Activated T-helper 2 cell treated with anti-CD3 and anti-CD28 coated beads, Interferon-gamma antibody, Interleukin-2, Interleukin-4, amounts not matched to agents 10 μg/mL and 5 μg/mL and 100 μg/mL, durations not matched to agents 14 hours and 24 hours and 36 hours (primary cell): ENCODE measurements at regions not wholly inside any gene's neighbourhood (a gene's known extent, or its start where the extent isn't known, plus 50 kb on each side); places are given as distances from the start of the nearest gene placed in this dataset.
"Not testable (repeated sequence)": the region's sequence is repeated elsewhere in the genome, so short reads cannot be mapped to it uniquely, and the experiment has no call there.

Experiments
- DNase-seq: peaks from one replicate; pipeline ENCODE4 v3.0.0; 2021; ENCODE audit warnings: low spot score
- H3K27ac Mint-ChIP-seq: one replicate; pipeline ENCODE4 v1.8.0; 2021; ENCODE audit warnings: mixed read lengths
- H3K27me3 Mint-ChIP-seq: one replicate; pipeline ENCODE4 v1.8.0; 2021; ENCODE audit warnings: low read depth, mixed read lengths
- H3K36me3 Mint-ChIP-seq: one replicate; pipeline ENCODE4 v1.8.0; 2021; ENCODE audit warnings: low read depth, mixed read lengths
- H3K4me1 Mint-ChIP-seq: one replicate; pipeline ENCODE4 v1.8.0; 2021; ENCODE audit warnings: low read depth, mixed read lengths
- H3K4me3 Mint-ChIP-seq: one replicate; pipeline ENCODE4 v1.8.0; 2021; ENCODE audit warnings: low read depth, mild to moderate bottlenecking, moderate library complexity, mixed read lengths
- H3K9me3 Mint-ChIP-seq: one replicate; pipeline ENCODE4 v1.8.0; 2021; ENCODE audit warnings: mixed read lengths
- intact Hi-C: fragments of 100-400 bp; cut with micrococcal nuclease; formaldehyde crosslinking; loops from one replicate; pipeline ENCODE4 v1.15.1; 2023

- H3K36me3 Mint-ChIP-seq, H3K4me1 Mint-ChIP-seq, intact Hi-C loops, H3K27me3 Mint-ChIP-seq, H3K27ac Mint-ChIP-seq, H3K4me3 Mint-ChIP-seq, DNase-seq, H3K9me3 Mint-ChIP-seq: not testable (repeated sequence)
These were observed 54.1 kb upstream of the NCOA3 start for GRCh38 chr20:47447350-47448296.

GRCh38 chr20:47448429-47448828 is 53.3 kb upstream of the NCOA3 start:
- no peaks in the 10 kb centered on the region for H3K27me3 Mint-ChIP-seq
- no peaks in the 10 kb centered on the region for H3K36me3 Mint-ChIP-seq
- H3K4me1 Mint-ChIP-seq, result peaks cover 15% of the 10 kb centered on the region
- intact Hi-C loops, result no loop called here
- H3K4me3 Mint-ChIP-seq, result no peak overlapping the region
- no peaks in the 10 kb centered on the region for H3K9me3 Mint-ChIP-seq
- no peak overlapping the region for H3K27ac Mint-ChIP-seq
- DNase-seq, result no peak

- no peak for DNase-seq
- H3K4me1 Mint-ChIP-seq, result peaks cover 36% of the 10 kb centered on the region
- no peaks in the 10 kb centered on the region for H3K27me3 Mint-ChIP-seq
- H3K9me3 Mint-ChIP-seq, result no peaks in the 10 kb centered on the region
- intact Hi-C loops, result loop anchor here (10.0 kb wide), 1 partner anchor 1837 kb away; no protein-coding TSS in a partner anchor
- no peak overlapping the region for H3K27ac Mint-ChIP-seq
- H3K36me3 Mint-ChIP-seq, result no peaks in the 10 kb centered on the region
- H3K4me3 Mint-ChIP-seq, result no peak overlapping the region
These were observed 50.1 kb upstream of the NCOA3 start for GRCh38 chr20:47451602-47451904.
